HEK293 (cell line): ENCODE measurements at regions not wholly inside any gene's neighbourhood (a gene's known extent, or its start where the extent isn't known, plus 50 kb on each side); places are given as distances from the start of the nearest gene placed in this dataset.
A peak's percentile ranks its signal among the peaks of the same experiment; 100 is the strongest.

Source experiments
- CTCF ChIA-PET: fragments of 350-600 bp; formaldehyde crosslinking; extraction: SDS; loops from one replicate; lab custom pipeline; 2021; ENCODE audit warnings: antibody characterized with exemption; lab: Yijun Ruan, JAX
- POLR2A ChIA-PET: fragments of 300-600 bp; formaldehyde crosslinking; extraction: SDS; loops from one replicate; lab custom pipeline; 2020; ENCODE audit warnings: antibody characterized with exemption, inconsistent platforms; lab: Yijun Ruan, JAX
- H3K27ac ChIP-seq: fragments of 200-500 bp; sonication (Bioruptor generic); 2 replicates; pipeline ENCODE4 v1.5.1; 2014; ENCODE audit warnings: low read depth, low read length, control low read depth, inconsistent platforms; ENCODE audit errors: extremely low read depth
- H3K36me3 ChIP-seq, 2 experiments: fragments of 200-500 bp in 1 of 2; sonication (Bioruptor generic) in 1 of 2; 1 replicate in 1 of 2; 2 replicates in 1 of 2; pipeline ENCODE4 v1.5.1; 2014 to 2017; ENCODE audit warnings: inconsistent platforms in 2 of 2, low read length in 2 of 2; ENCODE audit not compliant: control insufficient read depth in 2 of 2, insufficient read depth in 1 of 2
- H3K4me1 ChIP-seq: fragments of 200-500 bp; sonication (Bioruptor generic); 2 replicates; pipeline ENCODE4 v1.5.1; 2014; ENCODE audit warnings: mild to moderate bottlenecking, low read length, inconsistent platforms; ENCODE audit not compliant: control insufficient read depth, insufficient read depth
- H3K4me3 ChIP-seq: 2 replicates; pipeline ENCODE4 v1.5.1; 2011; ENCODE audit warnings: low read depth, mild to moderate bottlenecking, control low read depth, low read length, moderate library complexity
- H3K9me3 ChIP-seq: fragments of 200-500 bp; sonication (Bioruptor generic); 2 replicates; pipeline ENCODE4 v1.5.1; 2014; ENCODE audit warnings: low read depth, low read length, inconsistent platforms; ENCODE audit not compliant: control insufficient read depth, insufficient read depth
- BCL11A ChIP-seq: fragments of 450-650 bp; formaldehyde crosslinking; IDR thresholded peaks from 2 replicates; pipeline ENCODE4 v1.5.1; 2016; ENCODE audit warnings: low read depth, missing biosample characterization, missing genetic modification characterization
- FEZF1 ChIP-seq: fragments of 450-650 bp; formaldehyde crosslinking; IDR thresholded peaks from 2 replicates; pipeline ENCODE4 v1.5.1; 2016; ENCODE audit warnings: missing biosample characterization, missing genetic modification characterization
- GLI4 ChIP-seq: fragments of 450-650 bp; formaldehyde crosslinking; IDR thresholded peaks from 2 replicates; pipeline ENCODE4 v1.5.1; 2016; ENCODE audit warnings: missing biosample characterization, missing genetic modification characterization
- MEIS1 ChIP-seq: sonication (generic); formaldehyde crosslinking; IDR thresholded peaks from 2 replicates; pipeline ENCODE4 v1.8.1; 2022; ENCODE audit warnings: missing genetic modification reagents, mild to moderate bottlenecking, borderline replicate concordance
- MYNN ChIP-seq: fragments of 450-650 bp; formaldehyde crosslinking; IDR thresholded peaks from 2 replicates; pipeline ENCODE4 v1.5.1; 2016; ENCODE audit warnings: missing biosample characterization, missing genetic modification characterization, borderline replicate concordance
- ZBTB17 ChIP-seq: fragments of 450-650 bp; formaldehyde crosslinking; IDR thresholded peaks from 2 replicates; pipeline ENCODE4 v1.5.1; 2016; ENCODE audit warnings: missing biosample characterization, missing genetic modification characterization
- ZNF112 ChIP-seq: fragments of 450-650 bp; formaldehyde crosslinking; IDR thresholded peaks from 2 replicates; pipeline ENCODE4 v1.5.0; 2017; ENCODE audit warnings: missing biosample characterization, missing genetic modification characterization
- ZNF140 ChIP-seq: fragments of 450-650 bp; formaldehyde crosslinking; IDR thresholded peaks from 2 replicates; pipeline ENCODE4 v1.5.1; 2016; ENCODE audit warnings: missing biosample characterization, missing genetic modification characterization
- ZNF157 ChIP-seq: fragments of 450-650 bp; formaldehyde crosslinking; IDR thresholded peaks from 2 replicates; pipeline ENCODE4 v1.5.1; 2016; ENCODE audit warnings: missing biosample characterization, missing genetic modification characterization
- ZNF514 ChIP-seq: fragments of 450-650 bp; formaldehyde crosslinking; IDR thresholded peaks from 2 replicates; pipeline ENCODE4 v1.5.1; 2016; ENCODE audit warnings: missing biosample characterization, missing genetic modification characterization
- ZNF549 ChIP-seq: fragments of 450-650 bp; IDR thresholded peaks from 2 replicates; pipeline ENCODE4 v1.5.1; 2018; ENCODE audit warnings: missing biosample characterization, missing genetic modification characterization, mild to moderate bottlenecking, inconsistent platforms, moderate library complexity
- ZNF629 ChIP-seq: fragments of 450-650 bp; formaldehyde crosslinking; IDR thresholded peaks from 2 replicates; pipeline ENCODE4 v1.5.1; 2017; ENCODE audit warnings: missing biosample characterization, missing genetic modification characterization
- ZNF768 ChIP-seq: fragments of 450-650 bp; formaldehyde crosslinking; IDR thresholded peaks from 2 replicates; pipeline ENCODE4 v1.5.1; 2018; ENCODE audit warnings: missing biosample characterization, mild to moderate bottlenecking, missing genetic modification characterization
- ZNF785 ChIP-seq: fragments of 450-650 bp; formaldehyde crosslinking; IDR thresholded peaks from 2 replicates; pipeline ENCODE4 v1.5.1; 2016; ENCODE audit warnings: missing biosample characterization, missing genetic modification characterization
- TF ChIP-seq, protein P1 (sequence below): fragments of 450-650 bp; formaldehyde crosslinking; IDR thresholded peaks from 2 replicates; pipeline ENCODE4 v1.5.1; 2016; ENCODE audit warnings: missing biosample characterization, missing genetic modification characterization
- TF ChIP-seq, protein P2 (sequence below): fragments of 450-650 bp; formaldehyde crosslinking; IDR thresholded peaks from 2 replicates; pipeline ENCODE4 v1.5.1; 2016; ENCODE audit warnings: missing biosample characterization, missing genetic modification characterization
- TF ChIP-seq, protein P3 (sequence below): fragments of 450-650 bp; formaldehyde crosslinking; IDR thresholded peaks from 2 replicates; pipeline ENCODE4 v1.5.1; 2016; ENCODE audit warnings: missing biosample characterization, missing genetic modification characterization
- TF ChIP-seq, protein P4 (sequence below): fragments of 450-650 bp; formaldehyde crosslinking; IDR thresholded peaks from 2 replicates; pipeline ENCODE4 v1.5.1; 2016; ENCODE audit warnings: missing biosample characterization, missing genetic modification characterization

DNA sequence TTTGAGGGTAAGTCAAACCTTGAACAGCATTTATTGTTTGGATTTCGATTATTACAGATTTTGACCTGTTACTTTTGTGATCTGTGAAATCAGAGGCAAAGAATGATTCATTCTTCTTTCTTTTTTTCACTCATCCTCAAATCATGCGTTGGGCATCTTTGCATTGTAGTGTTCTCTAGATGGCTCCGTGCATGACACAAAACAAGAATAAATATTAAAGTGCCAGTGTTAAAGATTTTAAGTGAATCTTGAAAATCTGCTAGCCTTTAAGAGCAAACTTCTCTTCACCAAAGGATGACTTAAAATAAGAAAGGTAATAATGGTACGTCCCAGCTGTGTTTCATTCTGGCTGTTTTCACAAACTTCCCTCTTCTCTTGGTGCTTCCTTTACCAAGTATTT, 361.9 kb upstream of the SMARCA2 start:
- H3K27ac ChIP-seq = no peak overlapping the region
- H3K4me3 ChIP-seq = no peak overlapping the region
- H3K4me1 ChIP-seq = no peaks in the 10 kb centered on the region
- H3K36me3 ChIP-seq = no peaks in the 10 kb centered on the region
- CTCF ChIA-PET = interaction anchor here (0.6 kb wide), 1 partner anchor 1321 kb away, joined by 5 read pairs; no protein-coding TSS in a partner anchor
- TF ChIP-seq, protein P1, sequence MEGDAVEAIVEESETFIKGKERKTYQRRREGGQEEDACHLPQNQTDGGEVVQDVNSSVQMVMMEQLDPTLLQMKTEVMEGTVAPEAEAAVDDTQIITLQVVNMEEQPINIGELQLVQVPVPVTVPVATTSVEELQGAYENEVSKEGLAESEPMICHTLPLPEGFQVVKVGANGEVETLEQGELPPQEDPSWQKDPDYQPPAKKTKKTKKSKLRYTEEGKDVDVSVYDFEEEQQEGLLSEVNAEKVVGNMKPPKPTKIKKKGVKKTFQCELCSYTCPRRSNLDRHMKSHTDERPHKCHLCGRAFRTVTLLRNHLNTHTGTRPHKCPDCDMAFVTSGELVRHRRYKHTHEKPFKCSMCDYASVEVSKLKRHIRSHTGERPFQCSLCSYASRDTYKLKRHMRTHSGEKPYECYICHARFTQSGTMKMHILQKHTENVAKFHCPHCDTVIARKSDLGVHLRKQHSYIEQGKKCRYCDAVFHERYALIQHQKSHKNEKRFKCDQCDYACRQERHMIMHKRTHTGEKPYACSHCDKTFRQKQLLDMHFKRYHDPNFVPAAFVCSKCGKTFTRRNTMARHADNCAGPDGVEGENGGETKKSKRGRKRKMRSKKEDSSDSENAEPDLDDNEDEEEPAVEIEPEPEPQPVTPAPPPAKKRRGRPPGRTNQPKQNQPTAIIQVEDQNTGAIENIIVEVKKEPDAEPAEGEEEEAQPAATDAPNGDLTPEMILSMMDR = no peak
- TF ChIP-seq ZNF549 (tag by site-specific recombination) (peak; percentile 84), MYNN (tag by site-specific recombination) (no peak), FEZF1 (tag by site-specific recombination) (no peak)
- TF ChIP-seq, protein P2, sequence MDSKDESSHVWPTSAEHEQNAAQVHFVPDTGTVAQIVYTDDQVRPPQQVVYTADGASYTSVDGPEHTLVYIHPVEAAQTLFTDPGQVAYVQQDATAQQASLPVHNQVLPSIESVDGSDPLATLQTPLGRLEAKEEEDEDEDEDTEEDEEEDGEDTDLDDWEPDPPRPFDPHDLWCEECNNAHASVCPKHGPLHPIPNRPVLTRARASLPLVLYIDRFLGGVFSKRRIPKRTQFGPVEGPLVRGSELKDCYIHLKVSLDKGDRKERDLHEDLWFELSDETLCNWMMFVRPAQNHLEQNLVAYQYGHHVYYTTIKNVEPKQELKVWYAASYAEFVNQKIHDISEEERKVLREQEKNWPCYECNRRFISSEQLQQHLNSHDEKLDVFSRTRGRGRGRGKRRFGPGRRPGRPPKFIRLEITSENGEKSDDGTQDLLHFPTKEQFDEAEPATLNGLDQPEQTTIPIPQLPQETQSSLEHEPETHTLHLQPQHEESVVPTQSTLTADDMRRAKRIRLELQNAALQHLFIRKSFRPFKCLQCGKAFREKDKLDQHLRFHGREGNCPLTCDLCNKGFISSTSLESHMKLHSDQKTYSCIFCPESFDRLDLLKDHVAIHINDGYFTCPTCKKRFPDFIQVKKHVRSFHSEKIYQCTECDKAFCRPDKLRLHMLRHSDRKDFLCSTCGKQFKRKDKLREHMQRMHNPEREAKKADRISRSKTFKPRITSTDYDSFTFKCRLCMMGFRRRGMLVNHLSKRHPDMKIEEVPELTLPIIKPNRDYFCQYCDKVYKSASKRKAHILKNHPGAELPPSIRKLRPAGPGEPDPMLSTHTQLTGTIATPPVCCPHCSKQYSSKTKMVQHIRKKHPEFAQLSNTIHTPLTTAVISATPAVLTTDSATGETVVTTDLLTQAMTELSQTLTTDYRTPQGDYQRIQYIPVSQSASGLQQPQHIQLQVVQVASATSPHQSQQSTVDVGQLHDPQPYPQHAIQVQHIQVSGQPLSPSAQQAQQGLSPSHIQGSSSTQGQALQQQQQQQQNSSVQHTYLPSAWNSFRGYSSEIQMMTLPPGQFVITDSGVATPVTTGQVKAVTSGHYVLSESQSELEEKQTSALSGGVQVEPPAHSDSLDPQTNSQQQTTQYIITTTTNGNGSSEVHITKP (tag by site-specific recombination) = peak; percentile 45; the same call in 1 of the 2 replicates
- TF ChIP-seq, protein P3, sequence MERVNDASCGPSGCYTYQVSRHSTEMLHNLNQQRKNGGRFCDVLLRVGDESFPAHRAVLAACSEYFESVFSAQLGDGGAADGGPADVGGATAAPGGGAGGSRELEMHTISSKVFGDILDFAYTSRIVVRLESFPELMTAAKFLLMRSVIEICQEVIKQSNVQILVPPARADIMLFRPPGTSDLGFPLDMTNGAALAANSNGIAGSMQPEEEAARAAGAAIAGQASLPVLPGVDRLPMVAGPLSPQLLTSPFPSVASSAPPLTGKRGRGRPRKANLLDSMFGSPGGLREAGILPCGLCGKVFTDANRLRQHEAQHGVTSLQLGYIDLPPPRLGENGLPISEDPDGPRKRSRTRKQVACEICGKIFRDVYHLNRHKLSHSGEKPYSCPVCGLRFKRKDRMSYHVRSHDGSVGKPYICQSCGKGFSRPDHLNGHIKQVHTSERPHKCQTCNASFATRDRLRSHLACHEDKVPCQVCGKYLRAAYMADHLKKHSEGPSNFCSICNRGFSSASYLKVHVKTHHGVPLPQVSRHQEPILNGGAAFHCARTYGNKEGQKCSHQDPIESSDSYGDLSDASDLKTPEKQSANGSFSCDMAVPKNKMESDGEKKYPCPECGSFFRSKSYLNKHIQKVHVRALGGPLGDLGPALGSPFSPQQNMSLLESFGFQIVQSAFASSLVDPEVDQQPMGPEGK (tag by site-specific recombination) = no peak
- TF ChIP-seq, all 188 proteins: peak for 2
- no peaks in the 10 kb centered on the region for H3K9me3 ChIP-seq
- POLR2A ChIA-PET = no interaction called here

DNA sequence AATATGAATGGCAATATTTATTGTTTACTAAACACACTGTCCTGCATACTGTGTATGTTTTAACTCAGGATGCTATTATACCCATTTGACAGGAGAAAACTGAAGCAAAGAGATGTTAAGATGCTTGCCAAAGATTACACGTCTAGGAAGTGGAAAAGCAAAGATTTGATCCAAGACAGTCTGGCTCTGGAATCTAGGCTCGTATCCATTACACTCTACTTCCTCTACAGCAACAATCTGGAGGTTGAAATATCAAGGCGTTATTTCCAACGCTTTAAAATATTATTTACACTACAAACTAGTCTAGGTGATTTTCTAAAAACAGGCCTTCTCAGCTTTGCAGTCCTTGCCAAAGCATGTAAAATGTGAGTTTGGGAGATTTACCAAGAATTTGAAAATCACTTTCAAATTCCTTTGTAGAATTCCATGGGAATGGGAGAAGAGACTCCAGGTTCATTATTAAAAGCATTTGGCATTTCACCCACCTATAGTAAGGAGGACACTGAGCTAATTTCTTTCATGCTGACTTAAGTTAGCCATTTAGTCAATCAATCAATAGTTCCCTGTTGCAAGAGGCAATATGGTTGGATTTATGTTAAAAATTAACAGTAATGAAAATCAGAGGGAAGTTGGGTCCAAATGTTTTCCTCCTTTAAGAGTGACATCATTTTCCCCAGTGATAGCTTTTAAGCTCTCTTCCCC, 356.3 kb upstream of the SMARCA2 start:
- ChIA-PET POLR2A (no interaction called here), CTCF (interaction anchor here (1.0 to 1.2 kb wide), 2 partner anchors 74 to 178 kb away, joined by 3 read pairs; no protein-coding TSS in a partner anchor)
- TF ChIP-seq ZNF768 (tag by site-specific recombination) (no peak), MEIS1 (CRISPR knock-in tag) (no peak), ZNF157 (tag by site-specific recombination) (no peak), GLI4 (tag by site-specific recombination) (no peak), ZNF629 (tag by site-specific recombination) (no peak), ZBTB17 (tag by site-specific recombination) (no peak), ZNF112 (tag by site-specific recombination) (no peak), ZNF140 (tag by site-specific recombination) (no peak), ZNF514 (no peak), BCL11A (tag by site-specific recombination) (no peak), ZNF785 (tag by site-specific recombination) (no peak)
- TF ChIP-seq, protein P4, sequence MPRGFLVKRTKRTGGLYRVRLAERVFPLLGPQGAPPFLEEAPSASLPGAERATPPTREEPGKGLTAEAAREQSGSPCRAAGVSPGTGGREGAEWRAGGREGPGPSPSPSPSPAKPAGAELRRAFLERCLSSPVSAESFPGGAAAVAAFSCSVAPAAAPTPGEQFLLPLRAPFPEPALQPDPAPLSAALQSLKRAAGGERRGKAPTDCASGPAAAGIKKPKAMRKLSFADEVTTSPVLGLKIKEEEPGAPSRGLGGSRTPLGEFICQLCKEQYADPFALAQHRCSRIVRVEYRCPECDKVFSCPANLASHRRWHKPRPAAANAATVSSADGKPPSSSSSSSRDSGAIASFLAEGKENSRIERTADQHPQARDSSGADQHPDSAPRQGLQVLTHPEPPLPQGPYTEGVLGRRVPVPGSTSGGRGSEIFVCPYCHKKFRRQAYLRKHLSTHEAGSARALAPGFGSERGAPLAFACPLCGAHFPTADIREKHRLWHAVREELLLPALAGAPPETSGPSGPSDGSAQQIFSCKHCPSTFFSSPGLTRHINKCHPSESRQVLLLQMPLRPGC (tag by site-specific recombination) = no peak
- no peak overlapping the region for H3K27ac ChIP-seq
- H3K4me3 ChIP-seq = no peak overlapping the region
- no peaks in the 10 kb centered on the region for H3K9me3 ChIP-seq
- no peaks in the 10 kb centered on the region for H3K4me1 ChIP-seq
- no peaks in the 10 kb centered on the region for H3K36me3 ChIP-seq
